DOHH2 (cell line): ENCODE measurements at regions not wholly inside any gene's neighbourhood (a gene's known extent, or its start where the extent isn't known, plus 50 kb on each side); places are given as distances from the start of the nearest gene placed in this dataset.

ENCODE experiments used
- H3F3A ChIP-seq: fragments of 200-600 bp; sonication (generic), shearing (Covaris generic); 2 replicates; pipeline ENCODE4 v1.6.0; 2016; ENCODE audit warnings: antibody characterized with exemption, mild to moderate bottlenecking; ENCODE audit not compliant: control insufficient read depth, insufficient read depth
- H3K27ac ChIP-seq: fragments of 200-600 bp; sonication (generic); 2 replicates; pipeline ENCODE4 v1.5.1; 2014; ENCODE audit warnings: low read depth, mild to moderate bottlenecking, low read length, moderate library complexity
- H3K27me3 ChIP-seq: fragments of 200-600 bp; sonication (generic); 2 replicates; pipeline ENCODE4 v1.6.1; 2014; ENCODE audit warnings: mild to moderate bottlenecking, low read length, mixed read lengths; ENCODE audit not compliant: control insufficient read depth
- H3K36me3 ChIP-seq: fragments of 200-600 bp; sonication (generic); 2 replicates; pipeline ENCODE4 v1.6.1; 2014; ENCODE audit warnings: mild to moderate bottlenecking, low read length, moderate library complexity, mixed read lengths; ENCODE audit not compliant: control insufficient read depth
- H3K4me1 ChIP-seq: fragments of 200-600 bp; sonication (generic); 2 replicates; pipeline ENCODE4 v1.6.1; 2014; ENCODE audit warnings: mild to moderate bottlenecking, low read length, mixed read lengths; ENCODE audit not compliant: control insufficient read depth
- H3K4me2 ChIP-seq: fragments of 200-600 bp; sonication (generic); 2 replicates; pipeline ENCODE4 v1.6.0; 2014; ENCODE audit warnings: mild to moderate bottlenecking, low read length, moderate library complexity
- H3K4me3 ChIP-seq: fragments of 200-600 bp; sonication (generic); 2 replicates; pipeline ENCODE4 v1.5.1; 2014; ENCODE audit warnings: mild to moderate bottlenecking, low read length, mixed read lengths
- H3K79me2 ChIP-seq: fragments of 200-600 bp; sonication (generic); 2 replicates; pipeline ENCODE4 v1.6.1; 2014; ENCODE audit warnings: mild to moderate bottlenecking, low read length, mixed read lengths; ENCODE audit not compliant: control insufficient read depth
- H3K9me2 ChIP-seq: fragments of 200-600 bp; sonication (generic); replicated peaks from 2 replicates; pipeline ENCODE4 v1.6.1; 2014; ENCODE audit warnings: mild to moderate bottlenecking, low read length, mixed read lengths; ENCODE audit not compliant: control insufficient read depth
- H3K9me3 ChIP-seq: fragments of 200-600 bp; sonication (generic); 2 replicates; pipeline ENCODE4 v1.6.1; 2014; ENCODE audit warnings: antibody characterized with exemption, low read length, mixed read lengths; ENCODE audit not compliant: control insufficient read depth, insufficient read depth
- H4K20me1 ChIP-seq: fragments of 200-600 bp; sonication (generic); 2 replicates; pipeline ENCODE4 v1.6.0; 2014; ENCODE audit warnings: low read depth, mild to moderate bottlenecking, antibody characterized with exemption, low read length, moderate library complexity; ENCODE audit not compliant: control insufficient read depth, insufficient read depth
- EZH2phosphoT487 ChIP-seq: fragments of 200-600 bp; sonication (generic); IDR thresholded peaks from 2 replicates; pipeline ENCODE4 v1.6.1; 2017; ENCODE audit warnings: borderline replicate concordance, mild to moderate bottlenecking, antibody characterized with exemption, low read length, moderate library complexity, mixed read lengths
- TF ChIP-seq, protein P1 (sequence below): fragments of 200-600 bp; sonication (generic); IDR thresholded peaks from one replicate; pipeline ENCODE4 v1.5.1; 2014; ENCODE audit warnings: antibody characterized with exemption, mild to moderate bottlenecking, low read depth, low read length; ENCODE audit not compliant: poor library complexity, severe bottlenecking

DNA sequence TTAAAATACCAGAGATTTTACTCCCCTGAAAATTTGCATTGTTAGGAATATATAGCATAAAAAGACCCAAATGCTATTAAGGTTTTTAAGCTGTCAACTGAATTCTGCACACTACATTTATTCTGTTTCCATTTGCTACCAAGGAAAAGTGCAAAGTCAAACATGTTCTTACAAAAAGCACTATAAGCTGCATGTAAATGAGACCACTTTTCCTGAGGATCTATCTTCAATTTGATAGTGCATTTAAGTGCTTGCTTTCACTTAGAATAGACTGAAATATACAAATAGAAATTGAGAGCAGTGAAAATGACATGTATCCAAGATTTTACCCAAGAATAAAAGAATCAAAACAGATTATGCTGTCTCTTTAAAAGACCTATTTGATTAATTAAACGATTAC is 1216.2 kb downstream of the ROBO2 start:
- Histone ChIP-seq H3K27ac (no peak overlapping the region), H3K4me3 (no peak overlapping the region), H3K9me2 (no peaks in the 10 kb centered on the region), H3K9me3 (no peaks in the 10 kb centered on the region), H3K79me2 (no peaks in the 10 kb centered on the region), H3K4me2 (no peak overlapping the region), H3K27me3 (no peaks in the 10 kb centered on the region), H4K20me1 (no peaks in the 10 kb centered on the region), H3K36me3 (no peaks in the 10 kb centered on the region), H3F3A (no peaks in the 10 kb centered on the region), H3K4me1 (no peaks in the 10 kb centered on the region)
- TF ChIP-seq, protein P1, sequence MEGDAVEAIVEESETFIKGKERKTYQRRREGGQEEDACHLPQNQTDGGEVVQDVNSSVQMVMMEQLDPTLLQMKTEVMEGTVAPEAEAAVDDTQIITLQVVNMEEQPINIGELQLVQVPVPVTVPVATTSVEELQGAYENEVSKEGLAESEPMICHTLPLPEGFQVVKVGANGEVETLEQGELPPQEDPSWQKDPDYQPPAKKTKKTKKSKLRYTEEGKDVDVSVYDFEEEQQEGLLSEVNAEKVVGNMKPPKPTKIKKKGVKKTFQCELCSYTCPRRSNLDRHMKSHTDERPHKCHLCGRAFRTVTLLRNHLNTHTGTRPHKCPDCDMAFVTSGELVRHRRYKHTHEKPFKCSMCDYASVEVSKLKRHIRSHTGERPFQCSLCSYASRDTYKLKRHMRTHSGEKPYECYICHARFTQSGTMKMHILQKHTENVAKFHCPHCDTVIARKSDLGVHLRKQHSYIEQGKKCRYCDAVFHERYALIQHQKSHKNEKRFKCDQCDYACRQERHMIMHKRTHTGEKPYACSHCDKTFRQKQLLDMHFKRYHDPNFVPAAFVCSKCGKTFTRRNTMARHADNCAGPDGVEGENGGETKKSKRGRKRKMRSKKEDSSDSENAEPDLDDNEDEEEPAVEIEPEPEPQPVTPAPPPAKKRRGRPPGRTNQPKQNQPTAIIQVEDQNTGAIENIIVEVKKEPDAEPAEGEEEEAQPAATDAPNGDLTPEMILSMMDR = no peak
- TF ChIP-seq EZH2phosphoT487 = no peak

DNA sequence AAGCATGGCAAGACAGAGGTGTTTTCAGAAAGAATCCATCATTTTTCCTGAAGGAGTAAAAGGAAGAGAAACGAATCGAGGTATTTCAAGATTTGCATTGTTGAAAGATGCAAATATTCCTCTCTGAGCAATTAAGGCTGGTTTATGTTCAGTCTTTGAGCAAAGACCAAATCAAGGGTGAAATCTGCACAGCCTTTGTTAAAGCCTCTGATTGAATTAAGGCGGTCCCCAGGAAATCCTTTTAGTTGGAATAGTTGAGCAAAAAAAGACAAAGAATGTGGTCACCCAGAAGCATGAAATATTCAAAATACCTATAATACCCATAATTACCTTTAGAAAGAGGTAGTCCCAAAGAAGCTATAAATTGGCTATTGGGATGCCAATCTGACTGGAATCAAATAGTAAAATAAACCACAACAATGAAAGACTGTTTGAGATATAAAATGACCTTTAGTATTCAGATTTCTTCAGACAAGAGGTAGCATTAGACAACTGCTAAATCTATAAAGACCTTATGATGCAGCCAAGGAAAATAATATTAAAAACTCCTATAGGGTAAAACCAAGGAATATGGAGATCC is 1218.1 kb downstream of the ROBO2 start:
- TF ChIP-seq EZH2phosphoT487 = no peak
- TF ChIP-seq, protein P1 = no peak
- no peak overlapping the region for H3K27ac ChIP-seq

GRCh38 chr3:78258798-78259197 is 1218.9 kb downstream of the ROBO2 start:
- H3K79me2 ChIP-seq = no peaks in the 10 kb centered on the region
- no peaks in the 10 kb centered on the region for H3K4me1 ChIP-seq
- H3K27ac ChIP-seq = no peak overlapping the region
- H3F3A ChIP-seq = no peaks in the 10 kb centered on the region
- no peak overlapping the region for H3K4me2 ChIP-seq
- TF ChIP-seq EZH2phosphoT487 = no peak
- TF ChIP-seq, protein P1 = no peak
- H3K36me3 ChIP-seq = no peaks in the 10 kb centered on the region
- no peaks in the 10 kb centered on the region for H4K20me1 ChIP-seq
- no peak overlapping the region for H3K4me3 ChIP-seq
- H3K27me3 ChIP-seq = no peaks in the 10 kb centered on the region
- H3K9me3 ChIP-seq = no peaks in the 10 kb centered on the region
- no peaks in the 10 kb centered on the region for H3K9me2 ChIP-seq

More for the DNA sequence above, 1218.1 kb downstream of the ROBO2 start:
- Histone ChIP-seq H3K4me1 (no peaks in the 10 kb centered on the region), H3K9me3 (no peaks in the 10 kb centered on the region), H3K27me3 (no peaks in the 10 kb centered on the region), H3K36me3 (no peaks in the 10 kb centered on the region), H3K79me2 (no peaks in the 10 kb centered on the region), H3K9me2 (no peaks in the 10 kb centered on the region), H3K4me3 (no peak overlapping the region), H3K4me2 (no peak overlapping the region), H3F3A (no peaks in the 10 kb centered on the region), H4K20me1 (no peaks in the 10 kb centered on the region)
